ENCODE measurements at regions not wholly inside any gene's neighbourhood (a gene's known extent, or its start where the extent isn't known, plus 50 kb on each side); places are given as distances from the start of the nearest gene placed in this dataset.
"Not testable (repeated sequence)": the region's sequence is repeated elsewhere in the genome, so short reads cannot be mapped to it uniquely, and the experiment has no call there.

- ChIA-PET CTCF (no interaction called here), POLR2A (no interaction called here)
- intact Hi-C loops (cut with micrococcal nuclease): no loop called here
- no peak overlapping the region for H3K4me3 ChIP-seq (ENCODE audit: control extremely low read depth in 1 of 5, extremely low read depth in 1 of 5, insufficient read depth in 1 of 5, low read depth in 2 of 5, low read length in 4 of 5)
- TF ChIP-seq EZH2 (IDR thresholded peaks at IDR 0.05; ENCODE audit: borderline replicate concordance, insufficient read depth, low read depth, low read length, poor library complexity, severe bottlenecking): no peak
- no peak for TF ChIP-seq CTCF (IDR thresholded peaks at IDR 0.05)
- H3K4me2 ChIP-seq (replicated peaks; ENCODE audit: low read depth, low read length, poor library complexity, severe bottlenecking): no peak overlapping the region
- no peak overlapping the region for H3K9ac ChIP-seq (ENCODE audit: low read length)
- no peaks in the 10 kb centered on the region for H3K36me3 ChIP-seq (replicated peaks in 1 of 2; ENCODE audit: control extremely low read depth in 1 of 2, control insufficient read depth in 1 of 2, extremely low read depth in 1 of 2, insufficient read depth in 2 of 2, low read length in 1 of 2)
- no peaks in the 10 kb centered on the region for H4K20me1 ChIP-seq (ENCODE audit: control insufficient read depth, insufficient read depth, low read length, poor library complexity, severe bottlenecking)
- ATAC-seq (ENCODE audit: low read depth): no peak
- H2AFZ ChIP-seq (ENCODE audit: insufficient read depth, low read depth, low read length, poor library complexity, severe bottlenecking): no peak overlapping the region
- no peak for DNase-seq
- H3K9me3 ChIP-seq (ENCODE audit: control extremely low read depth in 1 of 3, control insufficient read depth in 2 of 3, insufficient read depth in 1 of 3, low read length in 2 of 3): no peaks in the 10 kb centered on the region
- no peak overlapping the region for H3K27ac ChIP-seq (ENCODE audit: low read length in 2 of 2)
- WGBS (ENCODE audit: insufficient coverage): no CpG with 5 or more reads among the region's 1 CpG
- H3K27ac Mint-ChIP-seq: no peak overlapping the region
- H3K4me1 Mint-ChIP-seq: no peaks in the 10 kb centered on the region
- H3K27me3 ChIP-seq (replicated peaks in 1 of 4; ENCODE audit: control extremely low read depth in 1 of 4, control insufficient read depth in 3 of 4, insufficient read depth in 4 of 4, low read length in 3 of 4): no peaks in the 10 kb centered on the region
- H3K4me1 ChIP-seq (ENCODE audit: control insufficient read depth in 2 of 2, insufficient read depth in 2 of 2, low read length in 2 of 2): no peaks in the 10 kb centered on the region
- H3K9me3 Mint-ChIP-seq (ENCODE audit: insufficient read depth): no peaks in the 10 kb centered on the region
- no peaks in the 10 kb centered on the region for H3K27me3 Mint-ChIP-seq
- no peak overlapping the region for H3K4me3 Mint-ChIP-seq
- no peaks in the 10 kb centered on the region for H3K79me2 ChIP-seq (ENCODE audit: control insufficient read depth, insufficient read depth, low read length)
These were observed 337.7 kb upstream of the CTSO start for GRCh38 chr4:156291317-156291716.

GRCh38 chr4:156290811-156291210 lies 337.1 kb upstream of the CTSO start:
- POLR2A ChIA-PET: no interaction called here
- no peaks in the 10 kb centered on the region for H3K9me3 ChIP-seq (ENCODE audit: control extremely low read depth in 1 of 3, control insufficient read depth in 2 of 3, insufficient read depth in 1 of 3, low read length in 2 of 3)
- no CpG with 5 or more reads among the region's 2 CpGs for WGBS (ENCODE audit: insufficient coverage)
- TF ChIP-seq CTCF (IDR thresholded peaks at IDR 0.05) (no peak), EZH2 (IDR thresholded peaks at IDR 0.05; ENCODE audit: borderline replicate concordance, insufficient read depth, low read depth, low read length, poor library complexity, severe bottlenecking) (no peak)
- H3K4me3 ChIP-seq (ENCODE audit: control extremely low read depth in 1 of 5, extremely low read depth in 1 of 5, insufficient read depth in 1 of 5, low read depth in 2 of 5, low read length in 4 of 5): no peak overlapping the region
- no peak overlapping the region for H3K27ac ChIP-seq (ENCODE audit: low read length in 2 of 2)
- CTCF ChIA-PET: no interaction called here
- no peak overlapping the region for H3K4me3 Mint-ChIP-seq
- H3K4me1 Mint-ChIP-seq: no peaks in the 10 kb centered on the region
- no peaks in the 10 kb centered on the region for H3K27me3 Mint-ChIP-seq
- no peaks in the 10 kb centered on the region for H3K79me2 ChIP-seq (ENCODE audit: control insufficient read depth, insufficient read depth, low read length)
- H3K9me3 Mint-ChIP-seq (ENCODE audit: insufficient read depth): no peaks in the 10 kb centered on the region
- no peak overlapping the region for H3K27ac Mint-ChIP-seq
- H3K4me1 ChIP-seq (ENCODE audit: control insufficient read depth in 2 of 2, insufficient read depth in 2 of 2, low read length in 2 of 2): no peaks in the 10 kb centered on the region
- ATAC-seq (ENCODE audit: low read depth) (no peak), DNase-seq (no peak)
- no peaks in the 10 kb centered on the region for H3K36me3 ChIP-seq (replicated peaks in 1 of 2; ENCODE audit: control extremely low read depth in 1 of 2, control insufficient read depth in 1 of 2, extremely low read depth in 1 of 2, insufficient read depth in 2 of 2, low read length in 1 of 2)
- H3K27me3 ChIP-seq (replicated peaks in 1 of 4; ENCODE audit: control extremely low read depth in 1 of 4, control insufficient read depth in 3 of 4, insufficient read depth in 4 of 4, low read length in 3 of 4): no peaks in the 10 kb centered on the region
- intact Hi-C loops (cut with micrococcal nuclease): no loop called here
- H2AFZ ChIP-seq (ENCODE audit: insufficient read depth, low read depth, low read length, poor library complexity, severe bottlenecking): no peak overlapping the region
- no peak overlapping the region for H3K4me2 ChIP-seq (replicated peaks; ENCODE audit: low read depth, low read length, poor library complexity, severe bottlenecking)
- no peak overlapping the region for H3K9ac ChIP-seq (ENCODE audit: low read length)
- no peaks in the 10 kb centered on the region for H4K20me1 ChIP-seq (ENCODE audit: control insufficient read depth, insufficient read depth, low read length, poor library complexity, severe bottlenecking)

- POLR2A ChIA-PET; H3K36me3 ChIP-seq (replicated peaks in 1 of 2; ENCODE audit: control extremely low read depth in 1 of 2, control insufficient read depth in 1 of 2, extremely low read depth in 1 of 2, insufficient read depth in 2 of 2, low read length in 1 of 2); H3K27ac Mint-ChIP-seq; DNase-seq; H3K4me3 Mint-ChIP-seq; H3K27me3 Mint-ChIP-seq; H4K20me1 ChIP-seq (ENCODE audit: control insufficient read depth, insufficient read depth, low read length, poor library complexity, severe bottlenecking); H3K27ac ChIP-seq (ENCODE audit: low read length in 2 of 2); CTCF ChIA-PET; H3K79me2 ChIP-seq (ENCODE audit: control insufficient read depth, insufficient read depth, low read length); H3K27me3 ChIP-seq (replicated peaks in 1 of 4; ENCODE audit: control extremely low read depth in 1 of 4, control insufficient read depth in 3 of 4, insufficient read depth in 4 of 4, low read length in 3 of 4); H3K4me3 ChIP-seq (ENCODE audit: control extremely low read depth in 1 of 5, extremely low read depth in 1 of 5, insufficient read depth in 1 of 5, low read depth in 2 of 5, low read length in 4 of 5); intact Hi-C loops (cut with micrococcal nuclease); H3K9me3 Mint-ChIP-seq (ENCODE audit: insufficient read depth); H2AFZ ChIP-seq (ENCODE audit: insufficient read depth, low read depth, low read length, poor library complexity, severe bottlenecking); ATAC-seq (ENCODE audit: low read depth); H3K4me2 ChIP-seq (replicated peaks; ENCODE audit: low read depth, low read length, poor library complexity, severe bottlenecking); H3K4me1 ChIP-seq (ENCODE audit: control insufficient read depth in 2 of 2, insufficient read depth in 2 of 2, low read length in 2 of 2); H3K4me1 Mint-ChIP-seq; H3K9ac ChIP-seq (ENCODE audit: low read length); H3K9me3 ChIP-seq (ENCODE audit: control extremely low read depth in 1 of 3, control insufficient read depth in 2 of 3, insufficient read depth in 1 of 3, low read length in 2 of 3): not testable (repeated sequence)
- WGBS (ENCODE audit: insufficient coverage): 92% methylated on average over 12 of the region's 19 CpGs
These were observed 336.4 kb upstream of the CTSO start for GRCh38 chr4:156290026-156290425.

Data from B cell (primary cell).